ENCODE measurements at regions not wholly inside any gene's neighbourhood (a gene's known extent, or its start where the extent isn't known, plus 50 kb on each side); places are given as distances from the start of the nearest gene placed in this dataset.

DNA sequence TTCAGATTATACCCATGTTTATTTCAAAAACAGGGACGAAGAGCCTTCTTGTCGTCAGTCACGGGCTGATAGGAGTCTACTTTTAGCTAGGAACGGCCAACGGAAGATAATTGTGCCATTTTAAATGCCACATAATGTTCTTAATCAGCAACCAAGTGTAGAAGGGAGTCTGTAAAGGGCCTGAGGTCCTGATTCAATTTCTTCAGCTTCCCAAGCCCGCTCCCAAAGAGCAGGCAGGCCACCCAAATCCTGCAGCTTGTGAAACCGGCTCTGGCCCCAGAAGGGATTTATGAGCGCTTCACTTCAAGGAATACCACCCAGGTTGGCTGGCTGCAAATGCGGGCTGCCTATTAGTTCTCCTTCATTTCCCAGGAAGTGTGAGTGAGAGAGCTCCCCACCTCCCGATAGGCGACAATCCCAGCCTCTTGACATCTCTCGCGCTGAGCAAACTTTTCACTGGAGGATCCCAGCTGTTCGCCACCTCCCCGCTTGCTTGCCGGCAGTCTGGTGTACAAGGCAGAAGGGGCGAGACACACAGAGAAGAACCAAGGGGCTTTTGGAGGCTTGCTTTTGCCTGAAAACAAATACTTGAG lies 272.9 kb downstream of the CDH20 start:
- H3K9me3 ChIP-seq, result no peaks in the 10 kb centered on the region
- TF ChIP-seq POLR2A (IDR thresholded peaks at IDR 0.05), result no peak
- TF ChIP-seq, protein P1, sequence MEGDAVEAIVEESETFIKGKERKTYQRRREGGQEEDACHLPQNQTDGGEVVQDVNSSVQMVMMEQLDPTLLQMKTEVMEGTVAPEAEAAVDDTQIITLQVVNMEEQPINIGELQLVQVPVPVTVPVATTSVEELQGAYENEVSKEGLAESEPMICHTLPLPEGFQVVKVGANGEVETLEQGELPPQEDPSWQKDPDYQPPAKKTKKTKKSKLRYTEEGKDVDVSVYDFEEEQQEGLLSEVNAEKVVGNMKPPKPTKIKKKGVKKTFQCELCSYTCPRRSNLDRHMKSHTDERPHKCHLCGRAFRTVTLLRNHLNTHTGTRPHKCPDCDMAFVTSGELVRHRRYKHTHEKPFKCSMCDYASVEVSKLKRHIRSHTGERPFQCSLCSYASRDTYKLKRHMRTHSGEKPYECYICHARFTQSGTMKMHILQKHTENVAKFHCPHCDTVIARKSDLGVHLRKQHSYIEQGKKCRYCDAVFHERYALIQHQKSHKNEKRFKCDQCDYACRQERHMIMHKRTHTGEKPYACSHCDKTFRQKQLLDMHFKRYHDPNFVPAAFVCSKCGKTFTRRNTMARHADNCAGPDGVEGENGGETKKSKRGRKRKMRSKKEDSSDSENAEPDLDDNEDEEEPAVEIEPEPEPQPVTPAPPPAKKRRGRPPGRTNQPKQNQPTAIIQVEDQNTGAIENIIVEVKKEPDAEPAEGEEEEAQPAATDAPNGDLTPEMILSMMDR (IDR thresholded peaks at IDR 0.05), result no peak
- H3K27ac ChIP-seq, result peak overlapping the region in 2 of 4 donors; percentile 9 to 18
- H3K36me3 ChIP-seq, result no peaks in the 10 kb centered on the region
- H3K4me3 ChIP-seq, result no peak overlapping the region
- H3K27me3 ChIP-seq, result no peaks in the 10 kb centered on the region
- no peak for DNase-seq
- peaks cover 0 to 11% (median 0%) of the 10 kb centered on the region in 4 donors for H3K4me1 ChIP-seq

DNA sequence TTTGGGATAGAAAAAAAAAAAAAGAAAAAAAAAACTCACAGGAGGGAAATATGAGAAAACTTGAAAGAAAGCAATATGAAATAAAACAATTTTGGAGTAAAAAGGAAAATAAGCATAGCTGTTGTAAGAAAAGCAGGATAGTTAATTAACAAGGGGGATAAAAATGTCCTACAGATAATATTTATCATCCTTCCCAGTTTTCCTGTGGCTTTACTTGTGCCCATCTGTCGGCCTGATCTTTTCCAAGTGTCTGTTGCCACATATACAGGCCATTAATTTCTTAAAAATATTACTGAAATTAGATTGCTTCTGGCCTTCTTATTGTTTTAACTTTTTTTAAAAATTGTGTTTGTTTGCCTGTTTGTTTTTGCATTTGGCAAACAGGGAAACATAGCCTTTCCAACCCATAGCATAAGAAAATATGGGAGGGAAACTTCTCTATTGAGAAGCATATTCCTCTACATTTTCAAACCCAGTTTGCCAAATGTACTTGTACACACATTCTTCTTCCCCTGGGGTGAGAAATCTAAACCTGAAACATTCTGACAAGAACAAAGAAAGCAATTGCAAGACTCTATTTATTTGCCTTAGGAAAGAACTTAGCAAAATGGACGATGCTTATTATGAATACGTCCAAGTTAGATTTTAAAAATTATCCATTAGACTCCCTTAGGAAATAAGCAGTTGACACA lies 272.3 kb downstream of the CDH20 start:
- Histone ChIP-seq H3K4me3 (no peak overlapping the region), H3K27ac (no peak overlapping the region), H3K27me3 (no peaks in the 10 kb centered on the region), H3K36me3 (no peaks in the 10 kb centered on the region), H3K9me3 (no peaks in the 10 kb centered on the region), H3K4me1 (peaks cover 0 to 11% (median 0%) of the 10 kb centered on the region in 4 donors)
- DNase-seq, result no peak
- TF ChIP-seq POLR2A (IDR thresholded peaks at IDR 0.05), result no peak
- TF ChIP-seq, protein P1 (IDR thresholded peaks at IDR 0.05), result no peak
